ENCODE measurements at regions not wholly inside any gene's neighbourhood (a gene's known extent, or its start where the extent isn't known, plus 50 kb on each side); places are given as distances from the start of the nearest gene placed in this dataset.
"Not testable (repeated sequence)": the region's sequence is repeated elsewhere in the genome, so short reads cannot be mapped to it uniquely, and the experiment has no call there.

DNA sequence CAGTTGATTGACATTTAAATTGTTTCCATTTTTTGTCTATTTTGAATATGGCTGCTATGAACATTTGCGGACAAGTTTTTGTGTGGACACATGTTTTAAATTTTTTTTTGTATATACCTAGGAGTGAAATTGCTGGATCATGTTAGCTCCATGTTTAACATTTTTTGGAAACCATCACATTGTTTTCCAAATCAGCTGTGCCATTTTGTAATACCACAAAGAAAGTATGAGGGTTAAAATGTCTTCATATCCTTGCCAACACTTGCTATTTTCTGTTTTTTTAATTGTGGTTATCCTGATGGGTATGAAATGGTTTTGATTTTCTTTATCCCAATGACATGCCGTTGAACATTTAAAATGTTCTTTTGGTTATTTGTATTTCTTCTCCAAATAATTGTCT is 52.1 kb downstream of the CARTPT start:
- DNase-seq = no peak

GRCh38 chr5:71778678-71779276 is 59.7 kb downstream of the CARTPT start:
- no peak for DNase-seq

DNA sequence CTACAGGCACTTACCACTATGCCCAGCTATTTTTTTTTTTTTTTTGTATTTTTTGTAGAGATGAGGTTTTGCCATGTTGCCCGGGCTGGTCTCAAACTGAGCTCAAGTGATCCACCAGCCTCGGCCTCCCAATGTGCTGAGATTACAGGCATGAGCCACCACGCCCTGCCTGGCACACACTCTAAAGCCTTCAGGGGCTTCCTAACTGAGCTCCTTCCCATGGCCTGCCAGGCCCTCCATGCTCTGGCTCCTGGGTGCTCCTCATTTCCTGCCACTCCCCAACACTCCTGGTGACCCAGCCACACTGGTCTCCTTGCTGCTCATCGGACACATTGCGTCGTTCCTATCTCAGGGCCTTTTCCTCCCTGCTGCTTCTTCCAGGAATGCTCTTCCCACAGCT is 61.5 kb downstream of the CARTPT start:
- DNase-seq = no peak

DNA sequence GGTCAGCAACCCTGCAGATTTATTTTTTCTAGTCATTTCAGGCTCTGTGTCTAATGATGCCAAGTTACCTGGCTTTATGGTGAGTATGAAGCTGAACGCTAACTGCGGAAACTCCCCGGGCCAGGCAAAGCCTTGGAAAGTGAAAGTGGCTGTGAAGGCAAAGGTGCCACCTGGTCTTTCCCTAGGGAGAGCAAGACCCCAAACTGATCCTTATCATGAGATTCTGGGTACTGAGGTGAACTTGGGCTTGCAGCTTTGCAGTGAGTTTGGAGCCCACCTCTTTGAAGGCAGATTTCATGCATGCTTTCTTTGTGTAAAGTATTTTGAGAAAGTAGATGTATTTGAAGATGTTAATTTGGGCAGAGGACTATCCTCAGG is 63.3 kb downstream of the CARTPT start:
- DNase-seq = no peak

DNA sequence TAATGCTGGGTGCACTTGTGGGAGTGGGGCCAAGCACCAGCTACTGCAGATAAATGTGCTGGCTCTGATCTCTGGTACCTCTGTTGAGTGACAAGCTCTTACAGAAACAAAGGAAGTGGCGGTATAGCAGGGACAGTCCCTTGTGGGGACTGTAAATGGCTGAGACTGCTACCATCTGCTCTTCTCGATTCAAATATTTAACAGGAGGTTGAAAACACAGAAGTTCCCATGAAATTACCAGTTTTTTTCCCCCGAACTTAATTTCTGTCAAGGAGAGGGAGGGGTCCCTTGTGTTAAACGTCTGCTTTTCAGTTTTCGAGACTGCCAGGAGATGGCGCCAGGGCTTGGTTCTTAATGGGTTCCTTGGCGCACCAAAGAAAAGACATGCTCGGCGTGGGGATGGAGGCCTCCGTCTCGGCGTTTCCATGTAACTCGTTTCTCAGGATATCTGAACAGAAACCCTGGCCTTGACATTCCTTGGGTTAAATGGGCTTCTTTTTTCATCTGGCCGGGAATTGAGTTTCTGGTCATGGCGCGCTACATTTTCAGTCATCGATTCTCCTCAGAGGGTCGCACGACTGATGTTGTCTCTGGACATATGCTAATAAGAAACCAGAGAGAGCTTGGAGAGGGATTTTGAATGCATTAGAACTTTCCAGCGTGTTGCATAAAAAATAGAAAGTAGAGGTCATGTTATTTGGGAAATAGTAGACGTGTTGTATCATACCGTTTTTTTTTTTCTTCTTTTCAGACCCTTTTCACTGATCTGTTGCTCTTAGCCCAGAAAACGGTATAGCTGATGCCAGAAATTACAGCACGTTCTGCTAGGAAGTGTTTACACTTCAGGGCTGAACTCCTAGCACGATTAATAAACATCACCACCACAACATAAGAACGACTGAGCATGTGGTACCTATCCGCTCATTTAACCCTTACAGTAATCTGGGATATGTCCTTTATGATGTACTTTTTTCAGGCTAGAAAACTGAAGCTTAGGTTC is 64.0 kb downstream of the CARTPT start:
- DNase-seq = peak; percentile 62 to 63

DNA sequence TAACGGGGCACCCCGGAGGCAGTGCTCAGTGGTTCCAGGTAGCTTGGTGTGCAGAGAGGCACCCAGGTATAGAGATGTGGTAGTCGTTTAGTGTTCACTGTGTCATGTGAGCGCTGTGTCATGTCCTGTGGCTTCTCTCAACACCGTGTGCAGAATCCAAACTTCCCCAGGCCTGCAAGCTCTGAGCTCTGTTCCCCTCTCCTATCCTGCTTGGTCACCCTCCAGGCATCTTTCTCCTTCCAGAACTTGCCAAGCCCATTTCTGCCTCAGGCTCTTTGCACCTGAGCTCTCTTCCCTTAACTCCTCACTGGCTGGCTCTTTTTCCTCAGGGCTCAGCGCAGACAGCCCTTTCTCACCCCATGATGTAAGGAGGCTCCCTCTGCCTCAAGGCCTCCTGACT is 64.8 kb downstream of the CARTPT start:
- no peak for DNase-seq

GRCh38 chr5:71786337-71787055 is 67.4 kb downstream of the CARTPT start:
- DNase-seq = no peak

DNA sequence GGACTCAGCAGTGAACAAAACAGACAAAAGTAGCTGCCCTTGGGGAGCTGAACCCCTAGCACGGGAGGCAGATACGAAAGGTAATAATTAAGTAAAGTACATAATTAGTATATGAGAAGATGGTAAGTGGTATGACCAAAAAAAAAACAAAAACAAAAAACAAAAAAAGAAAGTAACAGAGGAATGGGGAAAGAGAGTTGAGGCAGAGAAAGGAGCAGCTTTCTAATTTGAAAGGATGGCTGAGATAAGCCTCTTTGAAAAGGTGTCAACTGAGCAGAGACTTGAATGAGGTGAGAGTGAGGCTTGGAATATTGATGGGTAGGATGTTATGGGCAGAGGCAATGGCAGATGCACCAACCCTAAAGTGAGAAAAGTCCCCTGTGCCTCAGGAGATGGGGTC is 69.7 kb downstream of the CARTPT start:
- no peak for DNase-seq

- no peak for DNase-seq
Observed at GRCh38 chr5:71789746-71790145, 70.7 kb downstream of the CARTPT start.

DNA sequence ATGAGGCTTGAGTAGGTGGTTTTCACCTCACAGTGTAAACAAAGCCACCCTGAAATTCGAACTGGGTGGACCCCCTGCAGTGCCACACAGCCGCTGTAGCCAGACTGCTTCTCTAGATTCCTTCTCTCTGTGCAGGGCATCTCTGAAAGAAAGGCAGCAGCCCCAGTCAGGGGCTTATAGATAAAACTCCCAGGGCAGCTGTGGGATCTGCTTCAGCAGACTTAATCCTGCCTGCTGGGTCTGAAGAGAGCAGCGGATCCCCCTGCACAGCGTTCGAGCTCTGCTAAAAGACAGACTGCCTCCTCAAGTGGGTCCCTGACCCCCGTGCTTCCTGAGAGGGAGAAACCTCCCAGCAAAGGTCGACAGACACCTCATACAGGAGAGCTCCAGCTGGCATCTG is 71.4 kb downstream of the CARTPT start:
- no peak for DNase-seq

- not testable (repeated sequence) for DNase-seq
Observed at GRCh38 chr5:71792041-71792440, 73.0 kb downstream of the CARTPT start.

DNA sequence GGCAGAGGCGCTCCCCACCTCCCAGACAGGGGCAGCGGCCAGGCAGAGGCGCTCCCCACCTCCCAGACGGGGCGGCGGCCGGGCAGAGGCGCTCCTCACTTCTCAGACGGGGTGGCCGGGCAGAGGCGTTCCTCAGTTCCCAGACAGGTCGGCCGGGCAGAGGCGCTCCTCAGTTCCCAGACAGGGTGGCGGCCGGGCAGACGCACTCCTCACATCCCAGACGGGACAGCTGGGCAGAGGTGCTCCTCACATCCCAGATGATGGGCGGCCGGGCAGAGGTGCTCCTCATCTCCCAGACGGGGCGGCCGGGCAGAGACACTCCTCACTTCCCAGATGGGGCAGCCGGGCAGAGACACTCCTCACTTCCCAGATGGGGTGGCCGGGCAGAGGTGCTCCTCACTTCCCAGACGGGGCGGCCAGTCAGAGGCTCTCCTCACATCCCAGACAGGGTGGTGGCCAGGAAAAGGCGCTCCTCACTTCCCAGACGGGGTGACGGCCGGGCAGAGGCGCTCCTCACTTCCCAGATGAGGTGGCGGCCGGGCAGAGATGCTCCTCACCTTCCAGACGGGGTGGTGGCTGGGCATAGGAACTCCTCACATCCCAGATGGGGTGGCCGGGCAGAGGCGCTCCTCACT is 75.1 kb downstream of the CARTPT start:
- DNase-seq = no peak

DNA sequence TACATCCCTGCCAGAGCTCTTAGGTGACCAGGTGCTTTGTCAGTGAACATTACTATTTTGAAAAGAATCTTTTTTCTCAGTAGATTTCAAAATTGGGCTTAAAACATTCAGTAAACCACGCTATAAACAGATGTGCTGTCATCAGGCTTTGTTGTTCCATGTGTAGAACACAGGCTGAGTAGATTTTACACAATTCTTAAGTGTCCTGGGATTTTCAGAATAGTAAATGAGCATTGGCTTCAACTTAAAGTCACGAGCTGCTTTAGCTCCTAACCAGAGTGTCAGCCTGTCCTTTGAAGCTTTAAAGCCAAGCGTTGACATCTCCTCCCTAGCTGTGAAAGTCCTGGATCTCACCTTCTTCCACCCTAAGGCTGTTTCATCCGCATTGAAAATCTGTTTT is 83.6 kb downstream of the CARTPT start:
- DNase-seq = no peak

DNA sequence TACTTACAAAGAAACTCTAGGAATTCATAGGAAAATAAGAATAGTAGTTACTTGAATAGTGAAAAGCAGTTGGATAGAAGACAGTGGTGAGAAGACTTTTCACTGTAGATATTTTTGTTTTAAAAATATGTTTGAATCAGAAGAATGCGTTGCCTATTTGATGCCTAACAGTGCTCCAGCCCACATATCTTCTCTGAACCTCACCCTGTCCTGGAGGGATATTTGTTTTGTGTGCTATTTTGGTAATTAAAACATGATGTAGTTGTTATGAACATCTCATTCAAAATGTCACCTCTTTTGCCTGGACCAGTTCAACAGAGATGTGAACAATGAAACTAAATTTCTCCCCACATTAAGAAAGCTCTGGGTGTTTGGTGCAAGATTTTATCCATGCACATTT is 87.6 kb downstream of the CARTPT start:
- no peak for DNase-seq

DNA sequence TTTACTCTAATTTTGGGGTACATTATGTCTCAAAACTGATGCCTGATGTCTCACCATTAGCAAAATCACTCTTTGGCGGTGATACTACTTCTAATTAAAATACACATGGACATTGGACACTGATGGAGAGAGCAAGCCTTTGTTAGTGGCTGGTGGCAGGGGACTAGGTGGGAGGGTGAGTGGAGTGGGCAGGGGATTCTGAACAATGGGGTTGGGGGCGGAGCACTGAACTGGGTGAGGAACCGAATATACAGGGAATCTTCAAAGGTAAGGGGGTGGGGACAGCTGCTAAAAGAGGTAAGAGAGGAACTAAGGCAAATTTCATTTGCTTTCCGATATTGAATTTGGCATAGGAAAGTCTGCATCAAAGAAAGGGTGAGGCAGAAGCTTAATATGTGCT is 88.8 kb downstream of the CARTPT start:
- DNase-seq = no peak

GRCh38 chr5:71809446-71809845 is 90.4 kb downstream of the CARTPT start:
- DNase-seq = no peak

DNA sequence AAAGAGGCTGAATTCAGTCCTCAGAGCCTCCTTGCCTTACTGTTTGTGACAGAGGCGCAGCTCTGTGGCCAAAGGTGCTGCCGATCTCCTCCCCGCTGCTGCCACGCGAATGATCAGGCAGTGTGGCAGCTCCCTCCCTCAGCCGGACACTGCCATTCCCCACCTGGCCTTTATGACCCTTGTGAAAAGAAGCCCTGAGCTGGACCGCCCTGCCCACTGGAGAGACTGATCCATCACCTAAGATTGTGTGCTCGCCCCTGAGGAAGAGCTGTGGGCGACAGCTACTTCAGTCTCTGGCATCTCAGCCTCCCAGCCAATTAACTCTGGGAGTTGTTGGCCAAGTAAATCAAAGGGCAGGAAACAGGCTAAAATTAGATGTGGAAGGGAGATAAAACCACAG is 90.9 kb downstream of the CARTPT start:
- no peak for DNase-seq

GRCh38 chr5:71810471-71811195 is 91.6 kb downstream of the CARTPT start:
- no peak for DNase-seq

GRCh38 chr5:71811779-71812178 is 92.7 kb downstream of the CARTPT start:
- DNase-seq = no peak

DNA sequence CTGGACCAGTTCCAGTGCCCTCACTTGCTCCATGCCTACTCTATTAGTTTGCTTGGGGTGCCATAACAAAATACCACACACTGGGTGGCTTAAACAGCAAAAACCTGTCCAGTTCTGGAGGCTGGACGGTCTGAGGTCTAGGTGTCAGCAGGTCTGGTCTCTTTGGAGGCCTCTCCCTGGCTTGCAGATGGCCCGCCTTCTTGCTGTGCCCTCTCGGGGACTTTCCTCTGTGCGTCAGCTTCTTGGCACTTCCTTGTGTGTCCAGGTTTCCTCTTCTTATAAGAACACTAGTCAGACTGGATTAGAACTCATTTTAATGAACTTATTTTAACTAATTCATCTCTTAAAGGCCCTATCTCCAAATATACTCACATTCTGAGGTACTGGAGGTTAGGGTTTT is 97.2 kb downstream of the CARTPT start:
- DNase-seq = no peak

- no peak for DNase-seq
Observed at GRCh38 chr5:71817891-71818290, 98.8 kb downstream of the CARTPT start.

DNA sequence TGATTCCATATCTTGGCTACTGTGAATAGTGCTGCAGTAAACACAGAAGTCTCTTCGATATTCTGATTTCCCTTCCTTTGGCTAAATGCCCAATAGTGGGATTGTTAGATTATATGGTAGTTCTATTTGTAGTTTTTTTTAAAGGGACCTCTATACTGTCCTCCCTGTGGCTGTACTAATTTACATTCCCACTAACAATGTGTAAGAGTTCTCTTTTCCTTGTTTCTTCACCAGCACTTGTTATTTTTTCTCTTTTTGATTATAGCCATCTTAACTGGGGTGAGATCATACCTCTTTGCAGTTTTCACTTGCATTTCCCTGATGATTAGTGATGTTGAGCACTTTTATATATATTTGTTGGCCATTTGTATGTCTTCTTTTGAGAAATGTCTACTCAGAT is 102.0 kb downstream of the CARTPT start:
- DNase-seq = no peak

GRCh38 chr5:71822065-71822464 is 103.0 kb downstream of the CARTPT start:
- not testable (repeated sequence) for DNase-seq

All from stimulated activated CD4-positive, alpha-beta T cell treated with anti-CD3 and anti-CD28 coated beads, Interleukin-2, amount 100 ng/mL, for 48 hours (primary cell).